Astrocyte (in vitro differentiated cells and primary cell): ENCODE measurements at regions not wholly inside any gene's neighbourhood (a gene's known extent, or its start where the extent isn't known, plus 50 kb on each side); places are given as distances from the start of the nearest gene placed in this dataset.
A peak's percentile ranks its signal among the peaks of the same experiment; 100 is the strongest.

Source experiments
- DNase-seq: peaks from one replicate; pipeline ENCODE4 v3.0.0-alpha.2; 2010; ENCODE audit warnings: low read depth
- FAIRE-seq: peaks from 2 replicates; lab custom pipeline; 2011; peaks lifted over from hg19 to GRCh38; lab: Jason Lieb, UNC
- H2AFZ ChIP-seq: 2 replicates; pipeline ENCODE4 v1.6.0; 2012; ENCODE audit warnings: low read depth, low read length, inconsistent platforms
- H3K27ac ChIP-seq: 2 replicates; pipeline ENCODE4 v1.5.1; 2011; ENCODE audit warnings: low read depth, low read length, inconsistent platforms
- H3K27me3 ChIP-seq: 2 replicates; pipeline ENCODE4 v1.6.0; 2011; ENCODE audit warnings: low read length, inconsistent platforms; ENCODE audit not compliant: insufficient read depth
- H3K36me3 ChIP-seq: 2 replicates; pipeline ENCODE4 v1.5.1; 2011; ENCODE audit warnings: low read length, inconsistent platforms; ENCODE audit not compliant: insufficient read depth
- H3K4me1 ChIP-seq: 2 replicates; pipeline ENCODE4 v1.5.1; 2011; ENCODE audit warnings: low read length, inconsistent platforms; ENCODE audit not compliant: insufficient read depth
- H3K4me2 ChIP-seq: 2 replicates; pipeline ENCODE4 v1.6.0; 2012; ENCODE audit warnings: low read length, inconsistent platforms
- H3K4me3 ChIP-seq: 2 replicates; pipeline ENCODE4 v1.5.1; 2011; ENCODE audit warnings: low read depth, mild to moderate bottlenecking, low read length, inconsistent platforms; ENCODE audit not compliant: insufficient read depth
- H3K79me2 ChIP-seq: 2 replicates; pipeline ENCODE4 v1.6.0; 2012; ENCODE audit warnings: mild to moderate bottlenecking, low read length, inconsistent platforms; ENCODE audit not compliant: insufficient read depth
- H3K9ac ChIP-seq: 2 replicates; pipeline ENCODE4 v1.6.0; 2012; ENCODE audit warnings: mild to moderate bottlenecking, low read length, inconsistent platforms
- H3K9me3 ChIP-seq: 2 replicates; pipeline ENCODE4 v1.5.1; 2012; ENCODE audit warnings: low read depth, mild to moderate bottlenecking, low read length, inconsistent platforms; ENCODE audit not compliant: insufficient read depth
- H4K20me1 ChIP-seq: 2 replicates; pipeline ENCODE4 v1.6.0; 2012; ENCODE audit warnings: low read length, inconsistent platforms; ENCODE audit not compliant: insufficient read depth
- H3K27ac Mint-ChIP-seq: one replicate; pipeline ENCODE4 v1.8.0; 2021; ENCODE audit warnings: mild to moderate bottlenecking, mixed read lengths; ENCODE audit not compliant: unreplicated experiment
- H3K27me3 Mint-ChIP-seq: one replicate; pipeline ENCODE4 v1.8.0; 2021; ENCODE audit warnings: low read depth, mixed read lengths; ENCODE audit not compliant: unreplicated experiment
- H3K36me3 Mint-ChIP-seq: one replicate; pipeline ENCODE4 v1.8.0; 2021; ENCODE audit warnings: low read depth, mixed read lengths; ENCODE audit not compliant: unreplicated experiment
- H3K4me1 Mint-ChIP-seq: one replicate; pipeline ENCODE4 v1.8.0; 2021; ENCODE audit warnings: low read depth, mixed read lengths; ENCODE audit not compliant: unreplicated experiment
- H3K4me3 Mint-ChIP-seq: one replicate; pipeline ENCODE4 v1.8.0; 2021; ENCODE audit warnings: mild to moderate bottlenecking, moderate library complexity, mixed read lengths; ENCODE audit not compliant: unreplicated experiment
- H3K9me3 Mint-ChIP-seq: one replicate; pipeline ENCODE4 v1.8.0; 2021; ENCODE audit warnings: mild to moderate bottlenecking, mixed read lengths; ENCODE audit not compliant: unreplicated experiment
- EZH2 ChIP-seq: IDR thresholded peaks from 2 replicates; pipeline ENCODE4 v1.6.1; 2012; ENCODE audit warnings: mild to moderate bottlenecking, low read length, inconsistent platforms; ENCODE audit not compliant: insufficient read depth
- TF ChIP-seq, protein P1 (sequence below): IDR thresholded peaks from 2 replicates; pipeline ENCODE4 v1.5.1; 2011; ENCODE audit warnings: low read depth, mild to moderate bottlenecking, inconsistent platforms, low read length, moderate library complexity; ENCODE audit not compliant: insufficient read depth

- H3K27ac Mint-ChIP-seq = no peak overlapping the region
- Histone ChIP-seq H4K20me1 (no peaks in the 10 kb centered on the region), H3K9me3 (no peaks in the 10 kb centered on the region), H3K27me3 (no peaks in the 10 kb centered on the region), H3K9ac (no peak overlapping the region), H3K79me2 (no peaks in the 10 kb centered on the region), H3K36me3 (no peaks in the 10 kb centered on the region), H3K4me2 (no peak overlapping the region), H3K4me3 (no peak overlapping the region), H3K4me1 (peaks cover 12% of the 10 kb centered on the region), H3K27ac (no peak overlapping the region), H2AFZ (no peak overlapping the region)
- H3K4me3 Mint-ChIP-seq = no peak overlapping the region
- H3K27me3 Mint-ChIP-seq = no peaks in the 10 kb centered on the region
- DNase-seq (no peak), FAIRE-seq (no peak)
- H3K4me1 Mint-ChIP-seq = peaks cover 12% of the 10 kb centered on the region
- no peaks in the 10 kb centered on the region for H3K36me3 Mint-ChIP-seq
- TF ChIP-seq EZH2 = no peak
- TF ChIP-seq, protein P1, sequence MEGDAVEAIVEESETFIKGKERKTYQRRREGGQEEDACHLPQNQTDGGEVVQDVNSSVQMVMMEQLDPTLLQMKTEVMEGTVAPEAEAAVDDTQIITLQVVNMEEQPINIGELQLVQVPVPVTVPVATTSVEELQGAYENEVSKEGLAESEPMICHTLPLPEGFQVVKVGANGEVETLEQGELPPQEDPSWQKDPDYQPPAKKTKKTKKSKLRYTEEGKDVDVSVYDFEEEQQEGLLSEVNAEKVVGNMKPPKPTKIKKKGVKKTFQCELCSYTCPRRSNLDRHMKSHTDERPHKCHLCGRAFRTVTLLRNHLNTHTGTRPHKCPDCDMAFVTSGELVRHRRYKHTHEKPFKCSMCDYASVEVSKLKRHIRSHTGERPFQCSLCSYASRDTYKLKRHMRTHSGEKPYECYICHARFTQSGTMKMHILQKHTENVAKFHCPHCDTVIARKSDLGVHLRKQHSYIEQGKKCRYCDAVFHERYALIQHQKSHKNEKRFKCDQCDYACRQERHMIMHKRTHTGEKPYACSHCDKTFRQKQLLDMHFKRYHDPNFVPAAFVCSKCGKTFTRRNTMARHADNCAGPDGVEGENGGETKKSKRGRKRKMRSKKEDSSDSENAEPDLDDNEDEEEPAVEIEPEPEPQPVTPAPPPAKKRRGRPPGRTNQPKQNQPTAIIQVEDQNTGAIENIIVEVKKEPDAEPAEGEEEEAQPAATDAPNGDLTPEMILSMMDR = no peak
- H3K9me3 Mint-ChIP-seq = peaks cover 2% of the 10 kb centered on the region
Observed at GRCh38 chr15:92843326-92843725, 56.8 kb upstream of the CHD2 start.

- DNase-seq (no peak), FAIRE-seq (no peak)
- Histone ChIP-seq H3K9ac (no peak overlapping the region), H3K27ac (no peak overlapping the region), H3K79me2 (no peaks in the 10 kb centered on the region), H3K4me2 (no peak overlapping the region), H3K27me3 (no peaks in the 10 kb centered on the region), H4K20me1 (no peaks in the 10 kb centered on the region), H2AFZ (no peak overlapping the region), H3K4me3 (no peak overlapping the region), H3K36me3 (no peaks in the 10 kb centered on the region), H3K4me1 (peaks cover 13% of the 10 kb centered on the region), H3K9me3 (no peaks in the 10 kb centered on the region)
- Mint-ChIP-seq H3K9me3 (peaks cover 2% of the 10 kb centered on the region), H3K36me3 (no peaks in the 10 kb centered on the region), H3K27me3 (no peaks in the 10 kb centered on the region), H3K27ac (no peak overlapping the region), H3K4me3 (no peak overlapping the region), H3K4me1 (peaks cover 13% of the 10 kb centered on the region)
- TF ChIP-seq, protein P1 = no peak
- TF ChIP-seq EZH2 = no peak
Observed at GRCh38 chr15:92843814-92844213, 56.3 kb upstream of the CHD2 start.

GRCh38 chr15:92845126-92845508 is 55.0 kb upstream of the CHD2 start:
- Histone ChIP-seq H3K9ac (no peak overlapping the region), H3K4me3 (no peak overlapping the region), H3K27me3 (no peaks in the 10 kb centered on the region), H3K27ac (no peak overlapping the region), H2AFZ (peak overlapping the region; percentile 68), H3K36me3 (no peaks in the 10 kb centered on the region), H3K4me2 (peak overlapping the region; percentile 30), H4K20me1 (no peaks in the 10 kb centered on the region), H3K9me3 (no peaks in the 10 kb centered on the region), H3K79me2 (no peaks in the 10 kb centered on the region), H3K4me1 (peaks cover 14% of the 10 kb centered on the region)
- peaks cover 11% of the 10 kb centered on the region for H3K4me1 Mint-ChIP-seq
- H3K36me3 Mint-ChIP-seq = no peaks in the 10 kb centered on the region
- TF ChIP-seq, protein P1 = no peak
- TF ChIP-seq EZH2 = no peak
- FAIRE-seq (no peak), DNase-seq (peak; percentile 28)
- H3K4me3 Mint-ChIP-seq = no peak overlapping the region
- peak overlapping the region; percentile 23 for H3K27ac Mint-ChIP-seq
- no peaks in the 10 kb centered on the region for H3K27me3 Mint-ChIP-seq
- H3K9me3 Mint-ChIP-seq = peaks cover 2% of the 10 kb centered on the region
